Stimulated activated CD4-positive, alpha-beta T cell treated with anti-CD3 and anti-CD28 coated beads, Interleukin-2, amount 100 ng/mL, for 4 hours (primary cell): ENCODE measurements at regions not wholly inside any gene's neighbourhood (a gene's known extent, or its start where the extent isn't known, plus 50 kb on each side); places are given as distances from the start of the nearest gene placed in this dataset.
"Not testable (repeated sequence)": the region's sequence is repeated elsewhere in the genome, so short reads cannot be mapped to it uniquely, and the experiment has no call there.

Experiments used
- DNase-seq: peaks from one replicate; pipeline ENCODE4 v3.0.0-alpha.2; 2020; ENCODE audit warnings: low read depth

DNA sequence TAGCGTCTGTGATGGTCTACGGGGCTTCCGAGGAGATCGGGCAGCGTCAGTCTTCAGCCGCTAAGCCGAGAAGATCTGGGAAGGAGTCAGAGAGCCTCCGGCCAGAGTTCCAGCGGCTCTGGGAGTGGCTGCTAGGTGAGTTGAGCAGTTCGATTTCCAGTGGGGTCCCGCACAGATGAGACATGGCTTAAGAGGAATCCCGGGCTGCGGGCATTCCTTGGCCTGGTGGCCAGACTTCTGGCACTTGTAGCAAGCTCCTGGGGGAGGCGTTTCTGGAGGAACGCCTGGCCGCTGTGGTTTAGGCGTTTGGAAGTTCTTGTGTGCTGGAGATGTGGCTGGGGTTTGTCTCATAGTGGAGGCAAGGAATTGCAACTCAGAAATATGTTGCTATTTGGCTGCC lies 915.3 kb upstream of the CRIM1 start:
- DNase-seq = not testable (repeated sequence)

- DNase-seq = not testable (repeated sequence)
Measured at GRCh38 chr2:35436893-35437292, 918.7 kb upstream of the CRIM1 start.

DNA sequence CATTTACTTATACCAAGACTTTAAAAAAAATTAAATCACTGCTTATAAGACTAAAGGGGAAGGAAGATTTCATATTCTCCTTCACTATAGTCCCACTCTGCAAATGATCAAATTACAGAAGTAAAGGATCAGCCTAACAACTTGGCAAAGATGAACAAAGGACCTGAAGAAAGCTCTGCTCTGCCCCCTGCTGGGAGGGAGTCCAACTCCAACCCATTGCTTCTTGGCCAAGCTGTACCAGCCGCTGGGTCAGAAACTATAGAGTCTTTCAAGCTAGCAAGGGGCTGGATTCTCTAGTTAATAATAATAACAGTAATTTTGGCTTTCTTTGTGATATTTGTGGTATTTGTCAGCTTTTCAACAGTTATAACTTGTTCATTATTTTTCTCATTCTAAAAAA lies 927.0 kb upstream of the CRIM1 start:
- DNase-seq = no peak

DNA sequence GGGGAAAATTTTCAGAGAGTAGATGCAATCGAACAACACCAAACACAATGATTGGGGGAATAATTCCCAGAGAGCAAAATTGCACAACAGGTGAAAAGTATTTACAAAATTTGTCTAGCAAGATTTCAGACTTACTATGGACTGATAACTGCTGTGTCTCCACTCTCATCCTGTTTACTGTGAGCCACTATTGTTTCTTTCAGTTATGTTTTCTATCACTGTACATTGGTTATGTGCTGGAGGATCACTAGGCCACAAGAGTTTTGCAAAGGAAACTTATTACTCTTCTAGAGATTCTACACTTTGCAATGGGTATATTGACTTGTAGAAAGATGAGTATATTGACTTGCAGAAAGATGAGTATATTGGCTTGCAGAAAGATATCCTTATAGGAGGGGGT lies 934.1 kb upstream of the CRIM1 start:
- DNase-seq = no peak

GRCh38 chr2:35417293-35417692 lies 938.3 kb upstream of the CRIM1 start:
- DNase-seq = no peak

DNA sequence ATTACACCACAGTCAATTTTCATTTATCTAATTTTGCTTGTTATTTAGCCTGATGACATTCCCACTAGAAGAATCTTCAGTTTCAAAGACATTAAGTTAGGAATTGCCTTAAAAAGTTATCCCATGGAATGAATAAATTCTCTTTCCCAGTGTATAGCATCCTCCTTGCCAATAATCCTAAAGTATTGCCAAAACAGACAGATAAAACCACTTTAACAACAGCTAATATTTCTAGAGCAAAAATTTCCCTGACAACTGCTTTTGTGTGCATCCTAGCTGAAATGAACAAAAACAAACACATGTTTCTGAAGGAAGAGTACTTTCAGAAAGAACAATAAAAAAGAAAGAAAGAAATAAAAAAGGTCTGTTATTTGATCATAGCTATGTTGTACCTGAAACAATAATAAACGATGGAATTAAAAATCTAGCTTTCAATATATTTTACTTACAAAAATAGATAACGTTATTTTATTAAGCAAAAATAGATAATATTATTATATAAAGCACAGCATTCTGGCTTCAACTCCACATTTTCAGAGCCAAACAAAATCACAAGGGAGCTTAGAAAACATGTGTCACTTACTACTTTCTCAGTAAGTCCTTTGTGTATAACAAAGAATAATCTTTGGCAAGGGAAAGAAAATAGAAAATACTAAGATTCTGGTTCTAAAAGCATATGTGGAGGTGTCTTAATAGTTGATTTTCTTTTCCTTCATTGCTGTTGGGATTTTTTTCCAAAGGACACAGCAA lies 939.0 kb upstream of the CRIM1 start:
- DNase-seq = no peak

DNA sequence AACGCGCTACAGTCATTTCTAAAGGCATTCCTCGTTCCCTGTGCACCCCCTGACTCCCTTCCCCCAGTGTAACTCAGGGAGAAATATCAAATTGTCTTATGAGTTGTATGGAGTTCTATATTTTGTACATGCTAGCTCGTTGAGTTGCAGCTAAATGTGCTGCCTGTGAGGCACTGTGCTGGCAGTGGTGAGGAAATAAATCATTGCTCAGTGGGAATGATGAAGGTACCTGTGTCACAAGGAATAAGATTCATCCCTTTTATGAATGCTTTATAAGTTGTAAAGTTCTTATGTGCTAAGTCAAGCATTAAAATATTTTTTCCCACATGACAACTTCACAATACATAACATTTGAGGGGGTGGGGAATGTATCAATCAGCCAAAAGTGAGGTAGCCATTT lies 939.6 kb upstream of the CRIM1 start:
- DNase-seq = no peak

DNA sequence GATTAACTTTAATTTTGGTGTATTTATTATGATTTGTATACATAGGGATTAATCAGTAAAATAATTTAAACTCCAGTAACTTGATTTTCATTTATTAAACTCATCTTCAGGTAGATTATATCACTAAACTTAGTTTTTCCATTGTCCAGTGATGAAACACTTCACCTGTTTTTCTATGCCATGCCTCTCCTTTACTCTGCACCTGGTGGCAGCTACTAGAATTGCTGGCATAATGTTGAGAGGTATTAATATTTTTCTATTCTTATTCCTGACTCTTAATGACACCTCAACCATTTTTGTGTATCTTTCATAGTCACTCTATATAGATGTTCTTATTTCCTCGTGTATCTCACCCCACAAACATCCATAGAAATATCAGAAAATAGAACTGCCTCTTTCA lies 940.3 kb upstream of the CRIM1 start:
- DNase-seq = no peak

GRCh38 chr2:35410431-35411061 lies 945.0 kb upstream of the CRIM1 start:
- DNase-seq = no peak

DNA sequence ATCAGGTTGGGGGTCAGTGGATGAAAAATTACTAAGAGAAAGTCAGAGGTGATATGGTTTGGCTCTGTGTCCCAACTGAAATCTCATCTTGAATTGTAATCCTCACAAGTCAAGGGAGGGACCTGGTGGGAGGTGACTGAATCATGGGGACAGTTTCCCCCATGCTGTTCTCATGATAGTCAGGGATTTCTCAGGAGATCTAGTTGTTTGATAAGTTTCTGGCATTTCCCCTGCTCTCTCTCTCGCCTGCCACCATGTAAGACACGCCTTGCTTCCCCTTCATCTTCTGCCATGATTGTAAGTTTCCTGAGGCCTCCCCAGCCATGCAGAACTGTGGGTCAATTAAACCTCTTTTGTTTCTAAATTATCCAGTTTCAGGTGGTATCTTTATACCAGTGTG lies 945.8 kb upstream of the CRIM1 start:
- no peak for DNase-seq

DNA sequence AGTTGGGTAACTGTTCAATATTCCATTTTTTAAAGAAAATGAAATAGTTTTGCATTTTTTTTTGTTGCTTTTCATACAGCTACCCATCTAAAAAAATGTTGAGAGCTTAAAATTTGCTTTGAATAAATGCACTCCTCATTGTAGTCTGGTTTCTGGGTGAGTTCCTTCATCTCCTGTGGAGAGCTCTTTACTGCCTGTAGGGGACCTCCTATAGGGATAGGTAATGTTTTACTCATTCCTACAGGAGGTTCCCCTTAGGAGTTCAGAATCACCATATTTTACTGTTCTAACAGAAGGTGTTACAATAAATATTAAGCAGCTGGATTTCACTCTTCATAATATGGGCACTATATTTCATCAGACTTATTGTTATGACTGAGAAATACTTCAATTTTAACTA lies 947.3 kb upstream of the CRIM1 start:
- DNase-seq = no peak

GRCh38 chr2:35391736-35392442 lies 963.7 kb upstream of the CRIM1 start:
- no peak for DNase-seq

- no peak for DNase-seq
Measured at GRCh38 chr2:35378791-35379190, 976.8 kb upstream of the CRIM1 start.

- DNase-seq = no peak
Measured at GRCh38 chr2:35374845-35375244, 980.7 kb upstream of the CRIM1 start.

DNA sequence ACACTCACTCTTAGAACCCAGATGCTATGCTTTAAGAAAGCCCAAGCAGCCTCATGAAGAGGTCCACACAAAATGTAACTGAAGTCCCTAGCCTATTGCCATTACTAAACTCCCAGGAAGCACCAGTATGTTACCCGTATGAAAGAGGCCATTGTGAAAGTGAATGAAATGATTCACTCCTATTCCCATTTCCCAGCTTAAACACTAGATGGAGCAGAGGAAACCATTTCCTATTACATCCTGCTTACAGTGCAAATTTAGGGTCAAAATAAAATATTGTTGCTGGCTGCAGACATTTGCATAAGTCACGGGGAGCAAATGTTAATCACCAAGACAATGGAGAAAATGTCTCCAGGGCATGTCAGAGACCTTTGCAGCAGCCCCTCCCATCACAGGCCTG lies 989.7 kb upstream of the CRIM1 start:
- DNase-seq = no peak

- no peak for DNase-seq
Measured at GRCh38 chr2:35356332-35356731, 999.2 kb upstream of the CRIM1 start.

DNA sequence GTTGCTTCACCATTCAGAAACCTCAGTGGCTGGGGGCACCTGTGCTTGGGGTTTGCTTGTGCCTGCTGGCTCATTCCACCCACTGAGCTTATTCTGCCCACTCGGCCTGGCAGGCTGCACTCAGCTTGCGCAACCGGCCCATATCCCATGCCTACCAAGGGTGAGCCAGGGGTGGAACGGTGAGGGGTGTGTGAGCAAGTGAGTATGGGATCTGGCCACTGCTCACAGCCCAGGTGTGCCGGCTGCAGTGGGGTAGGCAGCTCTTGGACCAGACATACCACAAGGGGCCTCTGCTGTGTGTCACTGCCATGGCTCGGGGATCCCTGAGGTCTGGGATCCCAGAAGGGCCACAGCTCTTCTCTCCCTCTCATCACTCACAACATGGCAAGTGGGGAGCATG lies 1000.5 kb upstream of the CRIM1 start:
- DNase-seq = no peak

- no peak for DNase-seq
Measured at GRCh38 chr2:35347561-35347960, 1008.0 kb upstream of the CRIM1 start.

DNA sequence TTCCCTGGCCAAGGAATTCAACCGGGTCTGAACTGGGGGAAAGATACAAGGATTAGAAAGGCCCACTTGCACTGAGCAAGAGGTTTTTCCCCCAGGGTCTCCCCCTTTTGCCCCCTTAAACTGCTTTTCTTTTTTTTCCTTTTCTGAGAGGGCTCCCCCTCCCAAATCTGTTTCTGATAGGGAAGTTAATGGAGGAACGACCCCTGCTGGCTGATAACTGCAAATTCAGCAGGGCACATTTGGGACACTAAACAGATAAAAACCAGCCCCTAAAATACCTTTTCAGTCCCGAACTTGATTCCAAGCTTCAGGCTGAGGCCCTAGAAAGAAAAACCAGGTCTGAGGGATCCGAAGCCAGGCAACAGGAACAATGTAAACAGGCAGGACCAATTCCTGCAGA lies 1012.4 kb upstream of the CRIM1 start:
- DNase-seq = no peak

DNA sequence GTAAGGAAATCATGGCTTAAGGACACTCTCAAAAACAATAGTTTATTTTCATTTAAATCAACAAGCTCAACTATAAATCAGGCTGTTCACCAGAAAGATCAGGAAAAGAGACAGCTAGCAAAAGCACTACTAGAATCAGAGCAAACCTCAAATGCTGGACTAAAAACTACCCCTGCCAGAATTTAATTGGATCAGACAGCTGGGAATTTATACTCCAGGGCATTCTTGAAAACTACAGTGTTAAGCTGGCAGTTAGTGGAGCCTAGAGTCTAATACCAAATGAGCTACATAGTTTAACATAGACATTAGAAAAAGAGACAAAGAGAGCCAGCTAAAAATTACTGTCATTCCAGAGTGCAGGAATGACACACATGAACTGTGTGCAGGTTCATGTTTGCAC lies 1016.4 kb upstream of the CRIM1 start:
- DNase-seq = no peak

DNA sequence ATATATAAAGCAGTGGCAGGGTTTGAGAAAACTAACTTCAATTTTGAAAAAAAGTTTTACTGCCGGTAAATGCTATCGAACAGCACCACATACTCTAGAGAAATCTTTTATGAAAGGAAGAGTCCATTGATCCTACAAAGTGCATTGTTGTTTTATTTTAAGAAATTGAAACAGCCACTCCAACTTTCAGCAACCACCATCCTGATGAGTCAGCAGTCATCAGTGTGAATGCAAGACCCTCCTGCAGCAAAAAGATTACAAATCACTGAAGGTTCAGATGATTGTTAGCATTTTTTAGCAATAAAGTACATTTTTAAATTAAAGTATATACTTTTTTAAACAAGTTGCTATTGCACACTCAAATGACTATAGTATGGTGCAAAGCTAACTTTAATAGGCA lies 1017.7 kb upstream of the CRIM1 start:
- no peak for DNase-seq

DNA sequence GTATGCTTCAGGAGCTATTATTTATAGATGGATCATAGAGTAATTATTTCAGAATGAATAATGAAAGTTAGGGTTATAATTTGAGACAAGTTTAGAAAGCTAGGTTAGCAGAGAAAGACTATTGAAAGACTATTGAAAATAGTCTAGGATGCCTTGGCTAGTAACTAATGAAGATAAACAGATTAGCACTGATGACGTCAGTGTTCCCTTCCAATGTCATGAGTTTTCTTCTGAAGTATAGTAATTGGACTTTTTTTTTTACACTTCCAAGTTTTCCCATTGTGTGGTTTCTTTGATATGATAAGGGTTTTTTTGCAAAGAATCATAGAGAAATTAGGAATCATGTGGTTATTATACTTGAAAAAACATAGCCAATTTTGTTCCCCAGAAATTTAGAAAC lies 1041.5 kb upstream of the CRIM1 start:
- no peak for DNase-seq

DNA sequence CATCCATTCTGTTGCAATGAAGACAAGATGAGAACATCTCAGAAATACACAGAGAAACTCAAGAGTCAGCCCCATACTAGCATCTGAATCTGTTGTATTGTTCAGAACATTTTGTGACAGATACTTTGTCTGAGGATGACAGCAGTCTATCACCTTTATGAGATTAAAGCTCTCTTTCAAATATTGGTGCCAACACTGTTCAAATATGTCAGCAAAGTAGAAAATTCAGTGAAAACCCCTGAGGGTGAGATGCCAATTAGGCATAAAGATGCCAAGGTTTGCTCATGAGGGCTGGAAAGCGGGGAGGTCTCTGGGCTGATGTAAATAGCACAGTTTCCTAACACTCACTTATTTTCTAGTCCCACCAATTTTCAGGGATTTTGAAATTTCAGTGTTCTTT lies 1054.2 kb upstream of the CRIM1 start:
- DNase-seq = no peak
